GM20000 (cell line): ENCODE measurements at regions not wholly inside any gene's neighbourhood (a gene's known extent, or its start where the extent isn't known, plus 50 kb on each side); places are given as distances from the start of the nearest gene placed in this dataset.

ENCODE experiments used
- DNase-seq: peaks from one replicate; pipeline ENCODE4 v3.0.0; 2012; ENCODE audit warnings: low spot score
- CTCF ChIP-seq: IDR thresholded peaks from 2 replicates; pipeline ENCODE4 v1.5.1; 2012; ENCODE audit warnings: mild to moderate bottlenecking, control low read depth; ENCODE audit errors: extremely low read depth, missing control alignments

GRCh38 chr13:50414640-50415039, 399.4 kb downstream of the KCNRG start:
- no peak for TF ChIP-seq CTCF
- DNase-seq: no peak

GRCh38 chr13:50415428-50415827, 400.2 kb downstream of the KCNRG start:
- DNase-seq: no peak
- no peak for TF ChIP-seq CTCF

- DNase-seq: no peak
- no peak for TF ChIP-seq CTCF
Observed at GRCh38 chr13:50417597-50417996, 402.4 kb downstream of the KCNRG start.

DNA sequence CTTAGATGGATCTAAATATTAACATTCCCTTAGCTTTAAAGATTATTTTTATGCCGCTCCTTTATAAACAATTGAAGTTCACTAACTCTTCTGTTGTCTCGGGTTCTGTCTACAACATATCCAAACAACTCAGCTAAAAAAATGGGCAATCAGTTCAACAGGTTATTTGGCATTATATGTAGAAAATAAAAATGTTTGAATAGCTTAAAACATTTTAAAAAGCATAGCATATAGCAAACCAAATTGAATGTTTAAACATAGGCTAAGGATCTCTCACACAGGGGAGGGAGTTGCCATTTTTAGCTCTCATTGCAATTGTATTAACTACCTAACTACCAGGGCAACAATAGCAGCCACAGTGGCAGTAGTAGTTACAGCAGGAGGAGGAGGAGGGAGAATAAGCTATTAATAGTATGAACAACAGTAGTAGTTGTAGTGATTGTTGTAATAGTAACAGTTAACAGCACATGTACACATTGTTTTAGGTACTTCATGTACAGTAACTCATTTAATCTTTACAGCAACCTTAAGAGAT, 404.2 kb downstream of the KCNRG start:
- TF ChIP-seq CTCF: no peak
- no peak for DNase-seq

GRCh38 chr13:50419896-50420295, 404.7 kb downstream of the KCNRG start:
- DNase-seq: no peak
- no peak for TF ChIP-seq CTCF

GRCh38 chr13:50420718-50421472, 405.7 kb downstream of the KCNRG start:
- no peak for TF ChIP-seq CTCF
- no peak for DNase-seq

GRCh38 chr13:50421473-50422130, 406.4 kb downstream of the KCNRG start:
- no peak for DNase-seq
- no peak for TF ChIP-seq CTCF
